HG03039 (cell line): ENCODE measurements at regions not wholly inside any gene's neighbourhood (a gene's known extent, or its start where the extent isn't known, plus 50 kb on each side); places are given as distances from the start of the nearest gene placed in this dataset.

Experiments
- ATAC-seq: cut with Tn5 transposase; IDR thresholded peaks from one replicate; pipeline ENCODE4 v1.9.1; 2021; ENCODE audit warnings: mild to moderate bottlenecking, moderate library complexity; ENCODE audit not compliant: unreplicated experiment

DNA sequence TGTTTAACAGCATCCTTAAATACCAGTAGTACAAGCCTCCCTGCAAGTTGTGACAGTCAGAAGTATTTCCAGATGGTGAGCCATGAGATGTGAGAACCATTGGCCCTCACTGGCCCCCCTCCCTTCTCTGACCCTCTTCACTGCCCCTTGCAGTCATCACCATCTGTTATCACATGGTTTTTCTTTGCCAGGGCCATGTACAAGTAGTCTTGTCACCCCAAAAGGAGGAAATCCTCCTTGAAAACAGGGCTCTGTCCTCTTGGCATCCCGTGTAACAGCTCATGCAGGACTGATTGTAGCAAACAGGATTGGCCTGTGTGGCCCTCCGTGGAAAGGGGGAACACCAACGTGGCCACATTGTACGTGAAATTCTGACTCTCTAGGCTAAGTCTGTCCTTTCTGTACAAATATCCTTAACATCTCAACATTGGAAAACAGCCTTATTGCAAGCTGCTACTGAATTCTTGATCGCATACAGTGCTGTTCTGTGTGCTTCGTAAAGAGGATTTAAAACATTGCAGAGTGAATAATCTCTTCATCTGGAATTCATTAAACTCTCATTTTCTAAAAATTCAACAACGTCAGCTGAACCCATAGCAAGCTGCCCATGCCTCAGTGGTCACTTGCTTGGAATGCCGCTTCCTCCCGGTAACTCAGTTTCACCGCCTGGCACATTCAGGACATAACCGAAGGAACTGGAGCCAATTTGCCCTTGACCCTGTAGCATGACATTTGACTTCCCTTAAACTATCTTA is 171.7 kb downstream of the ATPSCKMT start:
- no peak for ATAC-seq

DNA sequence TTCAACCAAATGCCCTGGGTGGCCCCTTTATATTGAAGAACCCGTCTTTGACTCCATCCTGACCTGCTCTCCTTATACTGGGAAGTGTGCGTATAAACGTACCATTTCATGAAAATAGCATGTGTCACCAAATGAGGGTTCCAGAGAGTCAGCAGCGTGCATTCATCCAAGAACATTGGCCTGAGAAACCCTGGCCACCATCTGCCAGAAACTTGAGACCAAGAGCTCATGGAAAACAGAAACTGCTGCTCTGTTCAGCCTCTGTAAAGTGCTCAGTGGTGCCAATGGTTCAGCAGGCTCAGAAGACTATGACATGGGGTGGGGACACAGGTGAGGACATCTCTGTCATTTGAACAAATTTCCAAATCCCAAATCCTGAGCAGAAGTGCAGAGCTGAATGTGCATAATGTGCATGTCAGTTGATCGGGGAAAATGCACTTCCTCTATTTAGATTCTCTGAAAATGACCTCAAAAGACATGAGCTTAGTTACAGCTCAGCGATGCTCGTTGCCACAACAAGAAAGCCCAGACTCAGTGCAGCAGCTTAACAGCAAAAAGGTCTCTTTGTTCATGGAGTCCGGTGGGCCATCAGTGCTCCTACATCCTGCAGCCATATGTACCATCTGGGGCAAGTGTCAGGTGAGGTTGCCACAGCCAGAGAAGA is 176.1 kb downstream of the ATPSCKMT start:
- no peak for ATAC-seq

DNA sequence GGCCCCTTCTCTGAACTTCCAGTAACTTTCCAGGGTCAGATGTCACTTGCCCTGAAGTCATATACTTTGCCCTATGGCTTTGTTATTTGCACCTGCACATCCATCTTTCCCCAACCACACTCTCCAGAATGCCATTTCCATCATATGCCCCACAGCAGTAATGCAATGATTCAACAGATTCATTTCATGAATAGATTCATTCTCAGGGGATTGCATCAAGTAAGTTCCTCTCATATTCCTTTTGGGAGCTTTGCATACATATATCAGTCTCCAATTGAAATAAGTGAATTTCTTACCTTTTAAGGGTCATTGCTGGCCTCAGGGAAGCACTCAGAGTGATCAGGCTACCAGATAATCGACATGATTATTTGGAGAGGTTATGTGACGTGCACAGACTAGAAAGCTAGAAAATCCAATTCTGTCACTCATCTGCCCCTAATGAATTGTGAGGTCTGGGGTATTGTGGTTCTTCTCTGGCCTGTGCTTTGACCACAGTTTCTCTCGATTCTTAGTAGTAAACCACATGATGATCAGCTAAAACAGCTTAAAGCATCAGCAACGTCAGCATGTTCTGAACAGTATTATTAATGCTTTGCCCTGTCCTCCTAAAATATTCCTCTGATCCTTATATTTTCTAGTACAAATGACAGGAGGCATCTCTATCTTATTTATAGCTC is 179.9 kb downstream of the ATPSCKMT start:
- ATAC-seq = no peak

DNA sequence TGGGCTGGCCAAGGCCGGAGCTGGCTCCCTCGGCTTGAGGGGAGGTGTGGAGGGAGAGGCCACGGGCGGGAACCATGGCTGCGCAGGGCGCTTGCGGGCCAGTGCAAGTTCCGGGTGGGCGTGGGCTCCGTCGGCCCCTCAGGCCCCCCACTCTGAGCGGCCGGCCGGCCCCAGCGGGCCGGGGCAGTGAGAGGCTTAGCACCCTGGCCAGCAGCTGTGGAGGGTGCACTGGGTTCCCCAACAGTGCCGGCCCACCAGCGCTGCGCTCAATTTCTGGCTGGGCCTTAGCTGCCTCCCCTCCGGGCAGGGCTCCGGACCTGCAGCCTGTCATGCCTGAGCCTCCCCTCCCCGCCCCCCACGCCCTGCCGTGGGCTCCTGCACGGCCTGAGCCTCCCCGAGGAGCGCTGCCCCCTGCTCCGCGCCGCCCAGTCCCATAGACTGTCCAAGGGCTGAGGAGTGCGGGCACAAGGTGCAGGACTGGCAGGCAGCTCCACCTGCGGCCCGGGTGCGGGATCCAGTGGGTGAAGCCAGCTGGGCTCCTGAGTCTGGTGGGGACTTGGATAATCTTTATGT is 184.2 kb downstream of the ATPSCKMT start:
- ATAC-seq = no peak

DNA sequence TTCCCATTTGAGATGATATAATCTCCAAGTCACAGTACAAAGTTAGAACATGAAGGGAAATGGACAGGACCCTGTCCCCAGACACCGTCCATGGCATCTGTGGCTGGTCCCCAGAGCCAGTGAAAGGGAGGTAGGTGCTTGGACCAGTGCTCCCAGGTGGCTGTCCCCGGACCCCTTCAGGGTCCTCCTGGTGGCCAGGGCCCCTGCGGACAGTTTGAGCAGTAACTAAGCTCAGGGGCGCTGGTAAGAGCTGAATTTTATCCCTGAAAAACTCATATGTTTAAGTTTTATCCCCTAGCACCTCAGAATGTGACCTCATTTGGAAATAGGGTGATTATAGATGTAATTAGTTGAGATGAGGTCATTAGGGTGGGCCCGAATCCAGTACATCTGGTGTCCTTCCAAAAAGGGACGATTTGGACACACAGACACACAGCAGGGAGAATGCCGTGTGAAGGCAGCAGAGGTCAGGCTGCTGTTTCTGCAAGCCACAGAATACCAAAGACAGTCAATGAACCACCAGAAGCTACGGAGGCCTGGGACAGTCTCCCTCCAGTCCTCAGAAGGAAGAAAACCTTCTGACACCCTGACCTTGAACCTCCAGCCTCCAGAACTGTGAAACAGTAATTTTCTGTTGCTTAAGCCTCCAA is 185.0 kb downstream of the ATPSCKMT start:
- no peak for ATAC-seq

DNA sequence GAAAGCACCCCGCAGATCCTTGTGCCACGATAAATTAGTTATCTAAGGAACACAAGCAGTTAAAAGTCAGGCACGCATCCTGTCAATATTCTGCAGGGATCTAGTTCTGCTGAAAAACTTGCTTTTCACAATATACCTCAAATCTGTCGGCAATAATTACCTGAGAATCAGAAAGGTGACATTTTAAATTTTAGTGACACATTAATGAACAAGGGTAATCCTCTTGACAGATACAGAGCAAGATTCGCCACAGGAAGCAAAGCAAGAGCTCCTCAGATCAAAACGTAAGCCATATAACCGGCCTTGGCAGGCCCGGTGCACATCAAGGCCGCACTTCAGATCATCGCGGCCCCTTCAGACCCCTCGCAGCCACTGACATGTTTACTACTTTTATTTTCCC is 185.7 kb downstream of the ATPSCKMT start:
- ATAC-seq = no peak

DNA sequence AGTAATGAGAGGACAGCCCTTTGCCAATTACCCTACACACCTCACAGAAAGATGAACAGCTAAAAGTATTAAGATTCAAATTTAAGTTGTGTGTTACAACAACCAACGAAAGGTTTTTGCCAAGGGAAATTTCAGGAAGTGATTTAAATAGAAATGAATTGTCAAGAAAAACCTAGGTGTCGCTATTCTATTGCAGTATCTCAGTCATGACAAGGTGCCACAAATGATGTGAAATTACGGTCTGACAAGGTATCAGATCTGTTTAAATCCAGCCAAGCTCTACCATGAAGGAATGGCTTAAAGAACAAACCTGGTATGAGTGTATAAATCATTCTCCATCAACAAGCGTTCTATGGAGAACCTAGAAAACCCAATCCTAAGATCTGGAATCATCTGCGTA is 189.7 kb downstream of the ATPSCKMT start:
- no peak for ATAC-seq

DNA sequence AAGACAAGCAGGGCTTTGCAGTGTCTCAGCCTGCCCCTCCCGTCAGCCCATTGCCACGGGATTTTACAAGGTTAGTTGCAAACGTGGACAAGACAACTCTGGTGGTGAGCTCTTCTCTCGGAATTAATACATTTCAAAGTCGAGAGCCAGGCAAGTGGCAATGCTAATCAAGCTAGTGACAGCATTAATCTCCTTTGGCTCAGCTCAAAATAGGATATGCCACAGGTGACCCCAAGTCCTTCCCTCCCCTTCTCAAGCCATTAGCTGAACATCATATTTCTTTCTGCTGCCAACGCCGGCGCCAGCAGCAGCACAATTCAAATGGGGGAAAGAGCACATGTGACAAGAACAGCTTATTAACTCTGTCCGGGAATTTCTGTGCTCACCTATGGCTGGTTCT is 190.1 kb downstream of the ATPSCKMT start:
- ATAC-seq = no peak

DNA sequence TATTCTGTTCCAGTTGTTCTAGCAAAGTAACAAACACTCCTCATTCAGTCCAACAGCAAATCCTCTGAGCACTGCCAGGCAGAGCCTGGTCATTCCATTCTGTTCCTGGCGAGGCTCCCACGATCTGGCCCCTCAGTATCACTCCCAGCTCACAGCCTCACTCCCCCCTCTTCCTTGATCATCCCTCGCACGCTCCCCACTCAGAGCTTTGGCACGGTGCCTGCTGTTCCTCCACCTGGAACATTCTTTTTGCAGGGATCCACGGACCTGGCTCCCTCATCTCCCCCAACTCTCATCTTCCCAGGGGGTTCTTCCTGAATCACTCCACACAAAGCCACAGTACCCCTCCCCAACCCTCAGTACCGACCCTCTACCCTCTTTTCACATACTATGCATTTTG is 192.3 kb downstream of the ATPSCKMT start:
- no peak for ATAC-seq

DNA sequence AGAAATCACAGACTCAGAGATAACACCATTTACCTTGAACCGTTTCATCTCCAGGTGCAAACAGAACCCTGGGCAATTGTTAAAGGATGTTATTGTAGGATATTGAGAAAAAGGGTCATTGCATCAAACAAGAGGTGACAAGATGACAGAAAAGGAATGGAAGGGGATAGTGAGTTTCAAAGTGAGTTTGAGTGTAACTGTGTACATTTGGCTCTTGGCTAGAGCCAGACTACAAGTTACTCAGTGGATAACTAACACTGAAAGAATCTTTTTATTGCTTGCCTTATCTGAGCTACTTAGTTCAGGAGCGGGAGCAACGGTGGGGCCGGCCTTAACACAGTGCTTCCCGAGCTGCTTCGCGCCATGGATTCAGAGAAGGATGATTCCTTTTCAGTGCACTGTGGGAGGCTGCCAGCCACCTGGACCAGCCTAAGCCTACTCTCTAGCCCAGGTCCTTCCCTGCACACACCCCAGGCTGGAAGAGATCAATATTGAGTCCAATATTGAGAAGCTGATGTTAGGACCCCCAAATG is 193.4 kb downstream of the ATPSCKMT start:
- ATAC-seq = no peak

DNA sequence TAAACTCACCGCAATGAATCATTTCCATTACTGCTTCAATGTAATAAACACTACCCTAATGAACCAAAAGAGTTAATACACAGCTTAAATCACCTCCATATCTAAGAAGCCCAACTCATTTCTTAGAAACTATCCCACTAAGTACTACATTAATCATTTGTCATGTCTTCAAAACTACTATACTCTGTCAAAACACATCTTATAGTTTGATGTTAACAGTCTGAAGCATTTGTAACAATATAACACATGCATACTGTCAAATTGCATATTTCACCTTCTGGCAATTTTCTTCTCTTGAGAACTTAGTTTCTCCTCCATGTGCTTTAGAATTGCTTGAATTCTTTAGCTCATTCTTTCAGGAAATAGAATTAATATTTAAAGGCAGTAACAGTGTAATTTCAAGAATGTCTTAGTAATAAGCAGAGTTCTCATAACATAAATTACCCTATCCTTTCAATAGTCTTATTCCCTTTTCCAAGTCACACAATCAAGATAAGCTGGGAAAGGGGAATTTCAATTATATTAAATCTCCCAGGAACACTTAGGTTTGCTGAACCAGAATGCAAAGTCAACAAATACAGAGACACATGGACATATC is 199.7 kb downstream of the ATPSCKMT start:
- ATAC-seq = no peak

DNA sequence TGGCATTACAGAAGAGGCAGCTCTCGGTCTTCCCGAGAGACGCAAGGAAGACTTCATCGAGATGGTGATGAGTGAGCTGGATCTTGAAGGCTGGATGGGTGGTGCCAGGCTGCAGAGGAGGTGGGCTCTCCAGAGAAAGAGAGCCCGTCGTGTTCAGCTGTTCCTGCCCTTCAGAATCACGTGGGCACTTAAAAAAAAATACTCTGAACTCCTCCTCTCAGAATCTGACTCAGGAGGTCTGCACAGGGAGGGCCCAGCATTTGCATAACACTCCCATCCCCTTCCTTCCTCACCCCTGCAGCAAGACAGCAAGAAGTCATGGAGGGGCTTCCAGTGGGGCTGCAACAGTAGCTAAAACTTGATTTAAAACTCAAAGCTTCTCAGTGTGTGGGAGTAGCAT is 203.0 kb downstream of the ATPSCKMT start:
- no peak for ATAC-seq

DNA sequence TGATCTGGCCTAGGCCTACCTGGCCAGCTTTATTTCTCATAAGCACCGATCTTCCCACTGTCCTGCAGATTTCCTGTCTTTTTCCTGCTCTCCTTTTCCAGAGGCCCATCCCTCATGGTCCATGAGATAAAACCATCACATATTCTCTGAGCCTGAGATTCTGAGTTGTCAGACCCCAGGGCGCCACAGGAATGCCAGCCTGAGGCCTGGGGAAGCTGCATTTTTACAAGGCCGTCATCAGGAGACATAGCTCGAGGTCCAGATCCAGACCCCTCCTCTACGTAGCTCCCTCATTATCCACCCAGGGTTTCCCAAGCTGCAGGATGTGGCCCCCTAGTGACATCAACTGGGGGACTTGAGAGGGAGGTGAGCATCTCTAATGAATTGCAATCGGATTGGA is 204.3 kb downstream of the ATPSCKMT start:
- no peak for ATAC-seq

DNA sequence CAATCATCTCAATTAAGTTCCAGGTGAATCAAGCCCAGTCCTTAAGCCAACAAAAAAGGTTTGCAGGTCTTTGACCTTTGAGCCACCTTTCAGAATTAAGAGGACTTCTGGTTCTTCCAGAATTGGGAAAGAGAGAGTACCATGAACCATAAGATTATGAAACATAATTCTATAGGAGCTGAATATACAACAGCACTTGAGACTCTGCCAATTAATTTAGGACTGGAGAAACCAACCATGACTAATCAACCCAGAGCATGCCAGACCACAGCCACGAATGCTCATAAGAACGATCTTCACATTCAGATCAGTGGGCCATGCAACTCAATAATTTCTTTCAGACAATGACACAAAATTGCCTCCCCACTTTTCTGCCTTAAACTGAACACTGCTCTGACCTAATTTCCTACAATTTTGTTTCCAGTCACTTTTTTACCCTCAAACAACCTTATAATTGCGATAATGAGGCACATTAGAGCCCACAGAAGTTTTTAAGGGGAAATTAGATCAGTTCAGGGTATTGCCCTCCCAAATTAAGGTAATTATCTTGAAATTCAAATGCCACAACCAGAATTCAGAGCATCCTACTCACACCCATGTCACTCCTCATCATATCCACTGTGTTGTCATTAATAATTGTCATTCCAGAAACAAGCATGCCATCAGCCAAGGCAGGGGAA is 213.4 kb downstream of the ATPSCKMT start:
- ATAC-seq = no peak

DNA sequence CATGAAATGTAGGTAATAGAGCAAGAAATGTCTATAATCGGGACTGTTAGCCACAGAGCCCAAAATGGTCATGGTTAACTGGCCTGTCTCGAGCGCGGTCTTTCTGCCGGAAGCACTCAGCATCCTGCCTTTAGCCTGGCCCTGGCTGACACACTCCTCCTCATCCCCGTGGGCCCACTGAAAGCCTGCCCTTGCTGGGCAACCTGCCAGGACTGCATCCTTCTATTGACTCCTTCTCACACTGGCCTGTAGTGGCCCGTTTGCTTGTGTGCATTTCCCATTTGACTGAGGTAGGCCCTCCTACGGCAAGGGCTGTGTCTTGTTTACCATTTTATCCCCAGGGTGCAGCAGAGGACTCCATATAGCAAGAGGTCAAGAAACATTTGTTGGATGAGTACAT is 215.7 kb downstream of the ATPSCKMT start:
- ATAC-seq = no peak

DNA sequence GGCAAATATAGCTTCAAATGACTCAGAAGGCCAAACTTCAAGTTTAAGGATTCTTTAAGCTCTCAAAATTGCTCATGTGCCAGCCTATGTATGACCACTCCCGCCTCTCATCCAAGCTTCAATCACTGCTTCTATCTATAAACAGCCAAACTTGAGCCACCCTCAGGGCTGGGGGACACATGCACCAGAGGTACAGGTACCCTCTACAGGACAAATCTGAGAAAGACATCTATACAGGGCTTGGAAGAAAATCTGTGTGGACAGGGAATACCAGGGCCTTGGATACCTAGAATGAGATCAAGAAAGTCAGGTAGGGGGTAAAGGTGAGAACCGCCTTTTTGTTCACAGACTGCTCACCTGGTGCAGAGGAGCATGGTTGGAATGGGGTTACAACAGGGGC is 217.9 kb downstream of the ATPSCKMT start:
- no peak for ATAC-seq

DNA sequence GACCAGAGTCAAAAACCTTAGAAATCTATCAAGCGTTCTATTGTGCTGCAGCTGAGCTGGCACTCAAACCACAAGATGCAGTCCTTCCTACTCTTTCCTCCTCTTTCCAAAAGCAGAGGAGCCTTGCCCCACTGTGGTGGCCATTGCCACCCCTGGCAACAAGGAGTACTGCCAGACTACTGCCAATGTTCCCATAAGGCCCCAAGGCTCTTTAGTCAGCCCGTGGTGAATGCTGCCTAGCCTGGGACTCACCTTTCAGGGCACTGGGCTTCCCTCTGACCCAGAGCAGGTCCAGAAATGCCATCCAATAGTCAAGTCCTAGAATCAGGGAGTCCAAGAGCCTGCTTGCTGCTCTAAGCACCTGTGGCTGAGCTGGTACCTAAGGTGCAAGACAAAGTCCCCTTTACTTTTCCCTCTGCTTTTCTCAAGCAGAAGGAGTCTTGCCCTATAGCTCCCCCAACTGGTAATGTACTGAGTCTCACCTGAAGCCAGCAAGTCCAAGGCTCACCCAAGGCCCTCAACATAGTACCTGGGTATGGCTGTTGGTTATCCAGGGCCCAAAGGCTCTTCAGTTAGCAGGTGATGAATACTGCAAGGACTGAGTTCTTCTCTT is 219.4 kb downstream of the ATPSCKMT start:
- ATAC-seq = no peak

DNA sequence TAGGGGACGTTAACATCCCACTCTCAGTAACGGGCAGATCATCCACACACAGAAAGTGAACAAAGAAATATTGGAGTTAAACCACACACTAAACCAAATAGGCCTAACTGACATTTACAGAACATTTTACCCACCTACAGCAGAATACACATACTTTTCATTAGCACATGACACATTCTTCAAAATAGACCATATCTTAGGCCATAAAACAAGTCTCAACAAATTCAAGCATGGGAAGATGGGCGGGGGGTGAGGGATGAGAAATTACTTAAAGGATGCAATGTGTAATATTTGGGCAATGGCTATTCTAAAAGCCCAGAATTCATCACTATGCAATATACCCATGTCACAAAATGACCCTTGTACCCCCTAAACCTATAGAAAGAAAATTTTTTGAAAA is 226.2 kb downstream of the ATPSCKMT start:
- ATAC-seq = no peak

DNA sequence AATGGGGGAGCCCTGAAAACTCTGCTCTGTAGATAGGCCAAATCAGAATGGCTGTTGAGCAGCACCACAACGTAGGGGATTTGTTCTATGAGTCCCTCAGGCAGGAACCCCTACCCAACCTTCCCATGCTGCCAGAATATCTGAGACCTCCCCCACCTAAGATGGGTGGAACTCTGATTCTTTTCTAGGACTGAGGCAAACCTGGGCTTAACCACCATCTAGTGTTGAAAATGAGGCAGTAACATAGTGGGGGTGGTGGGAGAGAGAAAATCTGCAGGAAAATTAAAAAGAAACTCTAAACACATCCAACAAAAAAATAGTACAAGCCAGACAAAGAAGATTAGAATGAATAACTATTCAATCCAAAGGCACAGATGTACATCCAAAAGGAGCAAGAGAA is 228.4 kb downstream of the ATPSCKMT start:
- ATAC-seq = no peak

DNA sequence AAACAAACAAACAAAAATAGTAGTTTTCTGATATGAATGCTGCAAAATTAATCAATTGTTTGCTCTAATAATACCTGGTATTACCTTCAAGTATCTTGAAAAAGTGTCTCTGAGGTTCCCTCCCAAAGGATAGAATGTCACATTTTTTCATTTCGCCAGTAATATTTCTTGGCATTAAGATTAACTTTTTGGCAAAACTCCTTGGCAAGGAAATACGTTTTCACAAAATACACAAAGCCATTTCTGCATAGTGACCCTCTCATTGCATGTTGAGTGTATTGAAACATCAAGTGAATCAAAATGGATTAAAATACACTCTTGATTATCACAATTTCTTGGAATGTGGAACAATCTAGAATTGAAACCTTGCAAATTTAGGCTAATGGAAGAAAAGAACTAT is 230.5 kb downstream of the ATPSCKMT start:
- ATAC-seq = no peak
